NB4 (cell line): ENCODE measurements at regions not wholly inside any gene's neighbourhood (a gene's known extent, or its start where the extent isn't known, plus 50 kb on each side); places are given as distances from the start of the nearest gene placed in this dataset.

Experiments
- CTCF ChIP-seq: IDR thresholded peaks from one replicate; pipeline ENCODE4 v1.5.1; 2012; ENCODE audit warnings: low read depth, low read length
- MYC ChIP-seq: IDR thresholded peaks from 2 replicates; pipeline ENCODE4 v1.6.1; 2011; ENCODE audit warnings: low read depth, low read length
- POLR2A ChIP-seq: IDR thresholded peaks from 2 replicates; pipeline ENCODE4 v1.6.1; 2011; ENCODE audit warnings: mild to moderate bottlenecking; ENCODE audit not compliant: insufficient read length; ENCODE audit errors: extremely low read depth
- TF ChIP-seq, protein P1 (sequence below): IDR thresholded peaks from 2 replicates; pipeline ENCODE4 v1.6.1; 2011; ENCODE audit warnings: low read depth, low read length

DNA sequence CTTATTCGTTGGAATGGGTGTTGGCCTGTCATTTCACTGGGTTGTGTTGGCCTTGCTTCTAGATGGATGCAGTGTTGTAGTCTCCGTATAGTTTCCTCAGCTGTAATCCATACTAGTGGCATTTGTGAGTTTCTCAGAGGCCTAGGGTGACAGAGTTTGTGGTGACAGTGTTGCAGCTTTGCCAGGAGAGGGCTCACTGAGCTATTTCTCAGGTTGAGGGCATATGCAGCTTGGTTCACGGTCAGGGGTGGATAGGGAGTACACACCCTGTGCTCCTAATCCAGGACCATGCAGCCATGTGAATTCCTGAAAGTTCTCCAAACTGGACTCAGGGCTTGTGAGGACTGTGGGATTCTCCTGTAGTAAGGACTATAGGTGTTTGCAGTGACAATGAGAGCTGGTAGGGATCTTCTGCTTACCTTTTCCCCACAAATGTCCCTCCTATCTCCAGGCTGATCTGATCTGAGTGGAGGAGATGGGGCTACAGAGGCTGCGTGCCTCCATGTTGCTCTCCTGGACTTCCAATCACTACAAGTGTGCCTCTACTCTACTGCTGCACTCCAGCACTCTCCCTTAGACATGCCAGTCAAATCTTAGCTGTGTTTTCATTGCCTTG is 229.0 kb downstream of the STK31 start:
- peak; percentile 70 for TF ChIP-seq CTCF
- TF ChIP-seq POLR2A, result no peak
- TF ChIP-seq MYC, result no peak
- TF ChIP-seq, protein P1, sequence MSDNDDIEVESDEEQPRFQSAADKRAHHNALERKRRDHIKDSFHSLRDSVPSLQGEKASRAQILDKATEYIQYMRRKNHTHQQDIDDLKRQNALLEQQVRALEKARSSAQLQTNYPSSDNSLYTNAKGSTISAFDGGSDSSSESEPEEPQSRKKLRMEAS, result no peak
